Mesodermal cell (in vitro differentiated cells): ENCODE measurements at regions not wholly inside any gene's neighbourhood (a gene's known extent, or its start where the extent isn't known, plus 50 kb on each side); places are given as distances from the start of the nearest gene placed in this dataset.
"Not testable (repeated sequence)": the region's sequence is repeated elsewhere in the genome, so short reads cannot be mapped to it uniquely, and the experiment has no call there.

Experiments used
- H3K27ac ChIP-seq: 2 replicates; pipeline ENCODE4 v1.7.0; 2013; ENCODE audit warnings: mild to moderate bottlenecking, low read depth, low read length, moderate library complexity; ENCODE audit not compliant: severe bottlenecking
- H3K36me3 ChIP-seq: 2 replicates; pipeline ENCODE4 v1.7.1; 2013; ENCODE audit warnings: mild to moderate bottlenecking, low read length, moderate library complexity; ENCODE audit not compliant: control insufficient read depth, insufficient read depth
- H3K4me1 ChIP-seq: one replicate; pipeline ENCODE4 v1.7.1; 2013; ENCODE audit warnings: mild to moderate bottlenecking, low read length; ENCODE audit not compliant: insufficient read depth, control insufficient read depth, poor library complexity, severe bottlenecking
- H3K4me3 ChIP-seq: 2 replicates; pipeline ENCODE4 v1.7.0; 2013; ENCODE audit warnings: low read length, control low read depth, mild to moderate bottlenecking; ENCODE audit not compliant: insufficient read depth, poor library complexity, severe bottlenecking; ENCODE audit errors: extremely low read depth
- H3K9me3 ChIP-seq: 2 replicates; pipeline ENCODE4 v1.7.1; 2013; ENCODE audit warnings: mild to moderate bottlenecking, low read length, moderate library complexity; ENCODE audit not compliant: control insufficient read depth
- WGBS, 2 experiments: methylation state at CpG; one replicate each; pipeline ENCODE4 v1.1.5; 2013; ENCODE audit warnings: missing lambda C conversion rate in 2 of 2; ENCODE audit not compliant: insufficient coverage in 2 of 2; 5-methylcytosine and 5-hydroxymethylcytosine counted together

DNA sequence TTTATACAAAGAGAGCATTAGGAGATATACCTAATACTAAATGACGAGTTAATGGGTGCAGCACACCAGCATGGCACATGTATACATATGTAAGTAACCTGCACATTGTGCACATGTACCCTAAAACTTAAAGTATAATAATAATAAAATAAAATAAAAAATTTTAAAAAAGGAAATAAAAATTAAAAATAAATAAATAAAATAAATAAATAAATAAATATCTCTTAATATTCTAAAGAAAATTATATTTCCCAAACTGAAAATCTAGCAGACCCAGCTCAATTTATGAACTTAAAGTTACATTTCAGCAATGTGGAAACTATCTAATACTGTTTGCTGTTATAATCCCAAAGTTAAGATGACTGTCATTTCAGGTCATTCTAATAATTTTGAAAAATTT lies 319.2 kb upstream of the TFAP2D start:
- whole genome bisulfite sequencing, 2 experiments, result no CpG with 5 or more reads among the region's 1 CpG
- H3K36me3 ChIP-seq, H3K9me3 ChIP-seq, H3K4me1 ChIP-seq, H3K27ac ChIP-seq, H3K4me3 ChIP-seq: not testable (repeated sequence)

DNA sequence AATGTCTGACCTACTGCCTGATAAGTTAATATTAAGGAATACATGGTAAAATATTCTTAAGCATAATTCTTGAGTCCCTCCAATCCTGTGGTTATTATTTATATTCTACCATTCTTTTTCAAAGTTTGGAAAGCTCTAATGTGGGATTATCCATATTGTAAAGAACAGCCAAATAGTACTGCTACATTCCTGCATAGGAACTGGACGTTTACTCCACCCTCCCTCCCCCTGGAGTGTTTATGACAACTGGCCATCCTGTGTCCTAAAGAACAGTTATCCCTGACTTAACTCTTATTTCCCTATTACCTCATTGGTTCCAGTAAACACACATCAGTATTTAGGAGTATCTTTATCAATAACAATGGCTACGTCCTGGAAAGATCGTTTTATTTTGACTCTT lies 308.7 kb upstream of the TFAP2D start:
- H3K36me3 ChIP-seq, result no peaks in the 10 kb centered on the region
- H3K4me3 ChIP-seq, result no peak overlapping the region
- no peaks in the 10 kb centered on the region for H3K4me1 ChIP-seq
- no peaks in the 10 kb centered on the region for H3K9me3 ChIP-seq
- WGBS, 2 experiments, result no CpG with 5 or more reads among the region's 3 CpGs
- no peak overlapping the region for H3K27ac ChIP-seq

DNA sequence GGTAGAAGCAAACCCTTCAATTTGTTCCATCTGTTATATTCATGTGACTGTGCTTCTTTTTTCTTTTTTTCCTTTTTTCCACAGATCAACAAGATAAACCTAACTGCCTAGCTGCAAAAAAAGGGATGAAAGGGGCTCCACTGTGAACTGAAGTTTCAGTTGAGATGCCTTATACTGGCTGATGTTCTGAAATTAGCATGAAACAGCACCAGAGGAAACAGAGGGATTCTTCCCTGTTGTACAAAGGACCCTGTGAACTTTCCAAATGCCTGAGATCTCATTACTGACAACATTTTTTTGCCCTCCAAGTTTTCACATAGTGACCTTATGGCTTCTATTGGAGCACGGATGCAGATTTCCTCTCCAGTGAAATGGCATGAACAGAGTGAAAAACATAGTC lies 302.7 kb upstream of the TFAP2D start:
- H3K4me3 ChIP-seq, result no peak overlapping the region
- H3K27ac ChIP-seq, result peak overlapping the region; percentile 3
- H3K4me1 ChIP-seq, result no peaks in the 10 kb centered on the region
- WGBS, 2 experiments, result 50 to 55% methylated on average over 1 of the region's 1 CpG
- H3K9me3 ChIP-seq, result no peaks in the 10 kb centered on the region
- no peaks in the 10 kb centered on the region for H3K36me3 ChIP-seq

DNA sequence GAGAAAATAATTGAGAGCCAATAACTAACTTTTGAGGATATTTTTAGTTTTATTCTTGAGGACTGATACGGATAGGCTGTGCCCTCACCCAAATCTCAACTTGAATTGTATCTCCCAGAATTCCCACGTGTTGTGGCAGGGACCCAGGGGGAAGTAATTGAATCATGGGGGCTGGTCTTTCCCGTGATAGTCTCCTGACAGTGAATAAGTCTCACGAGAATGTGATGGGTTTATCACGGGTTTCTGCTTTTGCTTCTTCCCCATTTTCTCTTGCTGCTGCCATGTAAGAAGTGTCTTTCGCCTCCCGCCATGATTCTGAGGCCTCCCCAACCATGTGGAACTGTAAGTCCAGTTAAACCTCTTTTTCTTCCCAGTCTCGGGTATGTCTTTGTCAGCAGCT lies 292.3 kb upstream of the TFAP2D start:
- not testable (repeated sequence) for H3K4me3 ChIP-seq, H3K9me3 ChIP-seq, H3K4me1 ChIP-seq, H3K36me3 ChIP-seq, H3K27ac ChIP-seq
- 88% methylated on average over 5 to 8 of the region's 8 CpGs for WGBS, 2 experiments

DNA sequence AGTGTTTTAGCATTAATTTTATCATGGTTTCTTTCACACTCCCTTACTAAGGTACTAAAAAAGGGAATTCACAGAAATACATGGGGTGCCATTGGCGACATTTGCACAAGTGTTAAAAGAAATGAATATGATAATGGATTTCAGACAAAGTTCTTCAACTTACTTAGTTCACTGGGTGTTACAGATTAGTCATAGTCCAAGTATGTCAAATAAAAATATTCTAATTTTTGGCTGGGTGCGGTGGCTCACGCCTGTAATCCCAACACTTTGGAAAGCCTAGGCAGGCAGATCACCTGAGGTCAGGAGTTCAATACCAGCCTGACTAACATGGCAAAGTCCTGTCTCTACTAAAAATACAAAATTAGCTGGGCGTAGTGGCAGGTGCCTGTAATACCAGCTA lies 286.1 kb upstream of the TFAP2D start:
- H3K4me1 ChIP-seq, result no peaks in the 10 kb centered on the region
- H3K4me3 ChIP-seq, result no peak overlapping the region
- WGBS, 2 experiments, result 79 to 100% methylated on average over 2 of the region's 4 CpGs
- no peak overlapping the region for H3K27ac ChIP-seq
- no peaks in the 10 kb centered on the region for H3K36me3 ChIP-seq
- H3K9me3 ChIP-seq, result no peaks in the 10 kb centered on the region

DNA sequence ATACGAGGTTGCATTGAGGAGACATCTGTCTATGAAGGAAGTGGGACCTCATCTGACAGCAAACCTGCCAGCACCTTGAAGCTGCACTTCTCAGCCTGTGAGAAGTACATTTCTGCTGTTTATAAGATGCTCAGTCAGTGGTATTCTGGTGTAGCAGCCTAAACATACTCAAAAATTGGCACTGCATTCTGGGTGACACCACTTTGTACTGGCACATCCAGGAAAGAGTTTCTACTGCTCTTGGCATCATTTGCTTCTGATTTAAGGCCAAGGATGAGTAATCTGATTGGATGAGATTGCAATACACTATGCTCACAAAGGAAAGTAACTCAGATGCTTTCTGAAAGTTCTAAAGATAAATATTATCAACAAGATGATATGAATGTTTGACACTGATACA lies 275.4 kb upstream of the TFAP2D start:
- Histone ChIP-seq H3K4me1 (no peaks in the 10 kb centered on the region), H3K9me3 (no peaks in the 10 kb centered on the region), H3K4me3 (no peak overlapping the region), H3K27ac (no peak overlapping the region), H3K36me3 (no peaks in the 10 kb centered on the region)
- WGBS, 2 experiments, result 100% methylated on average over 1 of the region's 1 CpG

DNA sequence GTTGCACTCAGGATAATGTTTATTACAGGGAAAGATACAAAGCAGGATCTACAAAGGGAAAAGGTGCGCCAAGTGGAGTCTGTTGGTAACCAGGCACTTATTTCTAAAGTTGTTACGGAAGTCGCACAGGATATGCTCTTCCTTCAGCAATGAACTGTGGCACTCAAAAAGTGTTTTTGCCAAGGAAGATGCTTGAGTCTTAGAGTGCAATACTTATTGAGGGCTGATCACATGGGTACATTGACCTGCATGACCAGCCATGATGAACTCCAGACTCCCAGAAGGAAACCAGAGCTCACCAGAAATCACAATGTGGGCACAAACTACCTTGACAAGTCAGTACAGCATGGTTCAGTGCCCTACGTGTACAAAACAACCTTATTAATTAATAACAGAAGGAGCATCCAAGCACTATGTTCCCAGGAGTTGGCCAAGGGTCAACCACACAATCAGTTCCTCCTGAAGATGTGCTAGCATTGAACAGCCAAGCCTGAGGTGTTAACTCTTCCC lies 270.7 kb upstream of the TFAP2D start:
- Histone ChIP-seq H3K4me3 (no peak overlapping the region), H3K27ac (no peak overlapping the region), H3K9me3 (no peaks in the 10 kb centered on the region), H3K4me1 (no peaks in the 10 kb centered on the region), H3K36me3 (no peaks in the 10 kb centered on the region)
- WGBS, 2 experiments, result 82 to 90% methylated on average over 3 to 4 of the region's 4 CpGs

DNA sequence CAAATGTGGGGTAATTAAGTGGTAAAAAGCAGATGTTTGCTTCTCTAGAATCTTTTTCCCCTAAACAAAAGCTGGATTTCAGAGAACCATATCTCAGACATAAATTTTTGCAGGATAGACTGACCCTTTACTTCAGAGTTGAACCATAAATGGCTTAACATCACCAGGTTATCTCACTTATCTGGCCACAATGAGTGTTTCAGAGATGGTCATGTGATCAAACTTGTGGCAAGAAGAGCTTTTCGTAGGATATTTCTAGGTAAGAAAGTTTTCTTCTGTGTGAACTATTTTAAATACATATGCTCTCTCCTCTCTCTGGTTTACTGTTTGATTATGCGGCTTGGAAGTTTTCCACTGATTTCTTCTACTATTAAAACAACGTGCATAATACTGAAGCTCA lies 270.2 kb upstream of the TFAP2D start:
- H3K36me3 ChIP-seq, result no peaks in the 10 kb centered on the region
- 40% methylated on average over 1 of the region's 3 CpGs; no CpG with 5 or more reads in 1 of the 2 experiments for WGBS, 2 experiments
- no peak overlapping the region for H3K4me3 ChIP-seq
- no peak overlapping the region for H3K27ac ChIP-seq
- no peaks in the 10 kb centered on the region for H3K9me3 ChIP-seq
- no peaks in the 10 kb centered on the region for H3K4me1 ChIP-seq

DNA sequence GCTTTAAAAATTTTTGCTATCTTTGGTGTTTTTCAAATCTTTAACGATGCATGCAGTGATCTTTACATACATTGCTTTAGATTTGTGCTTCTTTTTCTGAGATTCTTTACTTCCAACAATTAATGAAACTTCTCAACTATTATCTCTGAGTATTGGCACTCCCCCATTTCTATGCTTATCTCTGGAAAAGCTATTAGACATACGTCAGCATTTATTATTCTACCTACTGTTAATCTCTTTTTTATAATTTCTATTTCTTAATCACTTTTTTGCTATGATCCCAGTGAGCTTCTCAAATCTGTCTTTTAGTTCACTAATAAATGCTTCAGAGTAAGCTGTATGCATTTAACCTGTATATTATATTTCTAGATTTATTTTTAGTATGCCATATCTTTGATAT lies 264.2 kb upstream of the TFAP2D start:
- Histone ChIP-seq H3K9me3 (no peaks in the 10 kb centered on the region), H3K27ac (no peak overlapping the region), H3K4me3 (no peak overlapping the region), H3K36me3 (no peaks in the 10 kb centered on the region), H3K4me1 (no peaks in the 10 kb centered on the region)
- 95% methylated on average over 2 of the region's 2 CpGs; no CpG with 5 or more reads in 1 of the 2 experiments for WGBS, 2 experiments

DNA sequence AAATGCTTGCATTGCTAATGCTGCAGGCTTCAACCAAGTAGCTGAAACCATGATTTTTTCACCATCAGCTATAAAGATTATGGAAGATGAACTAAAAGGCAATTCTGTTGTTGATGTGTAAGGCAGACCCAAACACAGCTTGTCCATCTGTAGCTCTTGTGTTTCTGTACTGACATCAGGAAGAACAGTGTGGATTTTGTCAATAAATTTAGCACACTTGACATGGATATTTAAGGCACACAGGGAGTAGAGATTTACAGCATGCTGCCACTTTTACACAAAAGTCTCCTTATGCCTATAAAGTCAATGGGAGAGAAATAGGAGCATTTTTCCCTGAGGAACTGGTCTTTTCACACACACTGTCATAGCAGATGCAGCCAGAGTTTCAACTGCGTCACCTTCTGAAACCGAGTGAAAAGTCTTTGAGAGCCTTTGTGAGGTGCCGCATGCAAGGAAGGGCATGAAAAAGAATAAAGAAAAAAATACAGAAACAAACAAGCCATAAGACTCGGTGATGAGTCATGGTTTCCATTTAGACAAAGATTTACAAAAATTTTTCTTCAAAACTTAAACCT lies 261.4 kb upstream of the TFAP2D start:
- H3K9me3 ChIP-seq, result no peaks in the 10 kb centered on the region
- H3K36me3 ChIP-seq, result no peaks in the 10 kb centered on the region
- no peak overlapping the region for H3K27ac ChIP-seq
- no peaks in the 10 kb centered on the region for H3K4me1 ChIP-seq
- H3K4me3 ChIP-seq, result no peak overlapping the region
- WGBS, 2 experiments, result 94% methylated on average over 3 of the region's 4 CpGs; no CpG with 5 or more reads in 1 of the 2 experiments

DNA sequence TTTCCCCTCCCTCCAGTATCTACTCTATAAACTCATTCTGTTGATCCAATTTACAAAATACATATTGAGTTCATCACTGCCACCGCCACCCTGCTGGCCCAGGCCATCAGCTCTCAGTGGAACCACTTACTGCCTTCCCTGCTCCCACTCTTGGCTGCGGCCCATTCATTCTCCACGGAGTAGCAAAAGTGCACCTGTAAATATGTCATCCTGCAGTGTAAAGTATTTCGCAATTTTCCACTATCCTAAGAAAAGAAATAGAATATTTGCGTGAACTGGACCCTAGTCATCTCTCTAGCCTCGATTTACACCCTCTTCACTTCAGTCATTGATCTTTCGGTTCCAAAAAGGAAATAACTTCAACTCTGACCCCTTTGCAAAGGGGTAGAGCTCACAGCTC lies 258.3 kb upstream of the TFAP2D start:
- no peak overlapping the region for H3K27ac ChIP-seq
- WGBS, 2 experiments, result 100% methylated on average over 1 to 2 of the region's 7 CpGs

More for the DNA sequence above, 258.3 kb upstream of the TFAP2D start:
- Histone ChIP-seq H3K9me3 (no peaks in the 10 kb centered on the region), H3K4me1 (no peaks in the 10 kb centered on the region), H3K36me3 (no peaks in the 10 kb centered on the region), H3K4me3 (no peak overlapping the region)
